GM19351 (cell line): ENCODE measurements at regions not wholly inside any gene's neighbourhood (a gene's known extent, or its start where the extent isn't known, plus 50 kb on each side); places are given as distances from the start of the nearest gene placed in this dataset.

Experiments
- ATAC-seq: cut with Tn5 transposase; IDR thresholded peaks from one replicate; pipeline ENCODE4 v1.9.1; 2021; ENCODE audit warnings: mild to moderate bottlenecking, moderate library complexity; ENCODE audit not compliant: unreplicated experiment

GRCh38 chr2:19750136-19750535 lies 151.6 kb downstream of the TTC32 start:
- ATAC-seq: no peak

- ATAC-seq: no peak
Observed at GRCh38 chr2:19749507-19749836, 152.3 kb downstream of the TTC32 start.

- ATAC-seq: no peak
Observed at GRCh38 chr2:19748711-19749506, 152.9 kb downstream of the TTC32 start.

GRCh38 chr2:19748073-19748375 lies 153.8 kb downstream of the TTC32 start:
- ATAC-seq: no peak

- no peak for ATAC-seq
Observed at GRCh38 chr2:19747310-19748072, 154.3 kb downstream of the TTC32 start.

GRCh38 chr2:19746611-19747309 lies 155.0 kb downstream of the TTC32 start:
- no peak for ATAC-seq

- ATAC-seq: no peak
Observed at GRCh38 chr2:19746137-19746600, 155.6 kb downstream of the TTC32 start.

GRCh38 chr2:19745318-19746136 lies 156.3 kb downstream of the TTC32 start:
- no peak for ATAC-seq

- no peak for ATAC-seq
Observed at GRCh38 chr2:19744456-19745199, 157.2 kb downstream of the TTC32 start.

- ATAC-seq: no peak
Observed at GRCh38 chr2:19743641-19744040, 158.1 kb downstream of the TTC32 start.

GRCh38 chr2:19742872-19743271 lies 158.9 kb downstream of the TTC32 start:
- ATAC-seq: no peak

GRCh38 chr2:19739256-19739655 lies 162.5 kb downstream of the TTC32 start:
- ATAC-seq: no peak

GRCh38 chr2:19738707-19739106 lies 163.1 kb downstream of the TTC32 start:
- no peak for ATAC-seq

- no peak for ATAC-seq
Observed at GRCh38 chr2:19736191-19736831, 165.5 kb downstream of the TTC32 start.

GRCh38 chr2:19733951-19734425 lies 167.8 kb downstream of the TTC32 start:
- ATAC-seq: no peak

- no peak for ATAC-seq
Observed at GRCh38 chr2:19733390-19733789, 168.4 kb downstream of the TTC32 start.

- ATAC-seq: no peak
Observed at GRCh38 chr2:19732255-19732654, 169.5 kb downstream of the TTC32 start.

- no peak for ATAC-seq
Observed at GRCh38 chr2:19731515-19731914, 170.3 kb downstream of the TTC32 start.

GRCh38 chr2:19731037-19731436 lies 170.7 kb downstream of the TTC32 start:
- ATAC-seq: no peak

- ATAC-seq: no peak
Observed at GRCh38 chr2:19728125-19728524, 173.7 kb downstream of the TTC32 start.
